ENCODE measurements at regions not wholly inside any gene's neighbourhood (a gene's known extent, or its start where the extent isn't known, plus 50 kb on each side); places are given as distances from the start of the nearest gene placed in this dataset.
"Not testable (repeated sequence)": the region's sequence is repeated elsewhere in the genome, so short reads cannot be mapped to it uniquely, and the experiment has no call there.

- no peak for DNase-seq
Observed at GRCh38 chr19:28301463-28301862, 911.5 kb downstream of the UQCRFS1 start.

GRCh38 chr19:28299649-28300048, 913.3 kb downstream of the UQCRFS1 start:
- DNase-seq: no peak

GRCh38 chr19:28297586-28298157, 915.3 kb downstream of the UQCRFS1 start:
- peak in 1 of 2 donors; percentile 7 for DNase-seq

GRCh38 chr19:28297036-28297435, 915.9 kb downstream of the UQCRFS1 start:
- no peak for DNase-seq

- DNase-seq: no peak
Observed at GRCh38 chr19:28296506-28296905, 916.4 kb downstream of the UQCRFS1 start.

DNA sequence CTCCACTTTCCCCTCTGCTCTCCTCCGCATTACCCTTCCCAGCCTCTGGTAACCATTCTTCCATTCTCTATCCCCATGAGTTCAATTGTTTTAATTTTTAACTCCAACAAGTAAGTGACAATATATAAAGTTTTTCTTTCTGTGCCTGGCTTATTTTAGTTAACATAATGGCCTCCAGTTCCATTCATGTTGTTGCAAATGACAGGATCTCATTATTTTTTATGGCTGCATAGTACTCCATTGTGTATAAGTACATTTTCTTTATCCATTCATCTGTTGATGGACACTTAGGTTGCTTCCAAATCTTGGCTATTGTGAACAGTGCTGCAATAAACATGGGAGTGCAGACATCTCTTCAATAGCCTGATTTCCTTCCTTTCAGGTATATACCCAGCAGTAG, 918.0 kb downstream of the UQCRFS1 start:
- not testable (repeated sequence) for DNase-seq

DNA sequence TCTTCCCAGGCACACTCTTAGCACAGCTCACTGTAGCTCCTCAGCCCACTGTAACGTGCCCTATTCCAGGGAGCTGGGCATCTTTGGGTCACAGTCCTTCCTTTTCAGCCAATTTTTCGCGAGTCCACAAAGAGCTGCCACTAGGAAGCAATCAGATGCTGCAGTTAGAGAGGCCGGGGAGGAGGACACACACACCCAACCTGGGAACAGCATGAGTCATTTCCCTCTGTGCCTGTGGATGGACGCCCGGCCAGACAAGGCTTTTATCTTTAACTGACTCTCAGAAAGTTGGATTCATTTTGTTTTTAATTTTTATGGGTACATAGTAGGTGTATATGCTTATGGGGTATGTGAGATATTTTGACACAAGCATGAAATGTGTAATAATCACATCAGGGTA, 918.6 kb downstream of the UQCRFS1 start:
- no peak for DNase-seq

DNA sequence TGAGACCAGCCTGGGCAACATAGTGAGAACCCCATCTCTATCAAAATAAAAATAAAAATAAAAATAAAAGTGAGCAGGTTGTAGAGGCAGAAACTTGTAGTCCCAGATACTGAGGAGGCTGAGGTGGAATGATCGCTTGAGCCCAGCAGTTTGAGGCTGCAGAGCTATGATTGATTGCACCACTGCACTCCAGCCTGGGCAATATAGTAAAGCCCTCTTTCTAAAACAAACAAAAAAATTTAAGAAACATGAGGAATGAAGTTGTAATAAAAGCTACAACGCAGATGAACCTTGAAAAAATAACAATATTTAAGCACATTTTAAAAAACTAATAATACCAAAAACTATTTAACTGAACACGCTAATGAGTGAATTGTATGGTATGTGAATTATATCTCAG, 919.3 kb downstream of the UQCRFS1 start:
- no peak for DNase-seq

- DNase-seq: no peak
Observed at GRCh38 chr19:28292822-28293500, 920.0 kb downstream of the UQCRFS1 start.

GRCh38 chr19:28291874-28292273, 921.1 kb downstream of the UQCRFS1 start:
- no peak for DNase-seq

DNA sequence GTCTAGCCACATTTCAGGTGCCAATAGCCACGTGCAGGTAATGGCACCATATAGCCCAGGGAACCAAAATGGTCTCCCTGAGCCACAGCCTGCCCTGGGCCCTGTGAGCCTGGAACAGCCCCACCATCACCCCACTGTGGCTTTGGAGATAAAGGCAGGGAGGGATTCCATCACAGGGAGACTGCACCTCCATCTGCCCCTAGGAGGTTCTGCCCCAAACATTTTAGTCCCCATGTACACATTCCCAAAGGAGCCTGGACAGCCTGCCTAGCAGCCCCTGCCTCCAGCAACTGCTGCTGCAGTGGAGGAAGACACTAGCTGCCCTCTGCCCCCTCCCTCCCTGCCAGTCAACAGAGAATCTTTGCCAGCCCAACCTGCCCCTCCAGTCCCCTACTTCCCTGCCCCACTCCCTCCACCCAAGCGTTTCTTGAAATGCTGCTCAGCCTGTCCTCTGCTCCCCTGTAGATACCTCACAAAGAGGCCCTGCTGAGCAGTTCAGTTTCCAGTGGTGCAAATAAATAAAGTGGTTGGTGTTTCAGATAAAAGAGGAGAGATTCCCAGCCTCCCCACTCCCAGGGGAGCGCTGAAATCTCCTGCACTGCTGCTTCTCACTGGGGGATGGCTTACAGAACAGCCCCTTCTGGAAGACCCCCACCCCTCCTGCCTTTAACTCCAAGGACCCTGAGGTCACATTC, 921.8 kb downstream of the UQCRFS1 start:
- no peak for DNase-seq

GRCh38 chr19:28289295-28290063, 923.5 kb downstream of the UQCRFS1 start:
- DNase-seq: peak; percentile 64 to 67

GRCh38 chr19:28288572-28289264, 924.2 kb downstream of the UQCRFS1 start:
- no peak for DNase-seq

DNA sequence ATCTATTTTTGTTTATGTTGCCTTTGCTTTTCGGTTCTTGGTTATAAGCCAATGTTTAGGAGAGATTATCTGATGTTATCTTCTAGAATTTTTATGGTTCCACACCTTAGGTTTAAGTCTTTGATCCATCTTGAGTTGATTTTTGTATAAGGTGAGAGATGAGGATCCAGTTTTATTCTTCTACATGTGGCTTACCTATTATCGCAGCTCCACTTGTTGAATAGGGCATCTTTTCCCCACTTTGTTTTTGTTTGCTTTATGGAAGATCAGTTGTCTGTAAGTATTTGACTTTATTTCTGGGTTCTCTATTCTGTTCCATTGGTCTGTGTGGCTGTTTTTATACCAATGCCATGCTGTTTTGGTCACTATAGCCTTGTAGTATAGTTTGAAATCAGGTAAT, 927.0 kb downstream of the UQCRFS1 start:
- DNase-seq: no peak

DNA sequence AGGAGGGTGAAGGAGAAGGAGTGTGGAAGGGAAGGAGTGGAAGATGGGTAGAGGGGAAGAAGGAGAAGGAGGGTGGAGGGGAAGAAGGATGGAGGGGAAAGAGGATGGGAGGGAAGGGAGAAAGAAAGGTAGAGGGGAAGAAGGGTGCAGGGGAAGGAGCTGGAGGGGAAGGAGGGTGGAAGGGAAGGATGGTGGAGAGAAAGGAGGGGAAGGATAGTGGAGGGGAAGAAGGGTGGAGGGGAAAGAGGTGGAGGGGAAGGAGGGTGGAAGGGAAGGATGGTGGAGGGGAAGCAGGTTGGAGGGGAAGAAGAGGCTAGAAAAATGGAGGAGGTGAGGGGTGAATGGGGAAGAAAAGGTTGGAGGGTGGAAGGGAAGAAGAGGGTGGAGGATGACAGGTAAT, 927.9 kb downstream of the UQCRFS1 start:
- DNase-seq: no peak

DNA sequence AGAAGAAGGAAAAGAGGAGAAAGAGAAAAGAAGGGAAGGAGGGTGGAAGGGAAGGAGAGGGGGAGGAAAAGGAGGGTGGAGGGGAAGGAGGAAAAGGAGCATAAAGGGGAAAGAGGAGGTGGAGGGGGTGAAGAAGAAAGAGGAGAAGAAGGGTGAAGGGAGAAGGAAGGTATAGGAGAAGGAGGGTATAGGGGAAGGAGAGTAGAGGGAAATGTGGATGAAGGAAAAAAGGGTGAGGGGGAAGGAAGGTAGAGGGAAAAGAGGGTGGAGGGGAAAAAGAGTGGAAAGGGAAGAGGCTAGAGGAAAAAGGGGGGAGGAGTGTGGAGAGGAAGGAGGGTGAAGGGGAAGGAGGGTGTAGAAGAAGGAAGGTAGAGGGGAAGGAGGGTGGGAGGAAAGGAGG, 928.6 kb downstream of the UQCRFS1 start:
- DNase-seq: no peak

DNA sequence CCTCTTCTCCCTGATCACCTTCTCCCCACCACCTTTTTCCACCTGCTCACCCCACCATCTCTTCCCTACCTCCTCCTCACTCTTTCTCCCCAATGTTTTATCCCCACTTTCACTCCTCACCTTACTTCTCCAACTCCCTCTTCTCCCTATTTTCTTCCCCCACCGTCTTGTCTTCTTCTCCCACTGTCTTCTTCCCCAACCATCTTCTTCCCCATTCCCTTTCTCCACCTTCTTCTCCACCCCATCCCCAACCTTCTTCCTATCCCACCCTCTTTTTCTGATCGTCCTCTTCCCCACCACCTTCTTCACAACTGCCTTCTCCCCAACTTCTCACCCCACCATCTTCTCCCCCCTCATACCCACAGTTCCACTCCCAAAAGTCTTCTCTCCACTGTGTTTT, 929.4 kb downstream of the UQCRFS1 start:
- DNase-seq: no peak

GRCh38 chr19:28281676-28282075, 931.3 kb downstream of the UQCRFS1 start:
- DNase-seq: no peak

GRCh38 chr19:28264556-28264955, 948.4 kb downstream of the UQCRFS1 start:
- DNase-seq: no peak

DNA sequence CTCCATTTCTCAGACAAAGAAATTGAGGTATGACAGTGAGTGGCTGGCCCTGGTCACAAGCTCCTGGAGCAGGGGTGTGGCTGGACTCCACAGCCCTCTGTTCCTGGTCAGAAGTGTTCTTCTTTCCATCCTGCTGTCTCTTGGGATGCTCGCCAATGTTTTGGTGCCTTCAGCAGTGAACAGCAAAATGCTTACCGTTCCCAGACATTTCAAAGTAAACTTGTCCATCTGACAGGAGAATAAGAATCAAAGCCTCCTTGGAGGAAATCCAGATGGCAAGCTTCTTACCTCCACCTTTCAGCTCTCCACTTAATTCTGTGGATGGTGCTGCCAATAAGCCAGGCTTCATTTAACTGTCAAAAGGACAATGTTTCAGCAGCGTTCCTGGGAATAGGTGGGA, 954.1 kb downstream of the UQCRFS1 start:
- no peak for DNase-seq

GRCh38 chr19:28257396-28257795, 955.6 kb downstream of the UQCRFS1 start:
- DNase-seq: no peak

- DNase-seq: no peak
Observed at GRCh38 chr19:28247243-28247642, 965.7 kb downstream of the UQCRFS1 start.

DNA sequence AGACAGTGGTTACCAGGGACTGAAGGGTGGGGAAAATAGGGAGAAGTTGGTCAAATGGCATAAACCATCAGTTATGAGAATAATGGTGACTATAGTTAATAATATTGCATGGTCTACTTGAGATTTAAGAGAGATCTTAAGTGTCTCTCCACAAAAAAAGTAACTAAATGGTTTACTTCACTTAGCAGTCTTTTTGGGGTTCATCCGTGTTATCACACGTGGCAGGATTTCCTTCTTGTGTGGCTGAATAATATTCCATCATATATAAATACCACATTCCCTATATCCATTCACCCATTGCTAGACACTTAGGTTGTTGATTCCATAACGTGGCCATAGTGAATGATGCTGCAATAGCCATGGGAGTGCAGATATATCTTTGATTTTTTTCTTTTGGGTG, 967.0 kb downstream of the UQCRFS1 start:
- no peak for DNase-seq

Data from hippocampal formation (tissue), 2 donors.